H1 (cell line): ENCODE measurements at regions not wholly inside any gene's neighbourhood (a gene's known extent, or its start where the extent isn't known, plus 50 kb on each side); places are given as distances from the start of the nearest gene placed in this dataset.

Experiments used
- CTCF ChIA-PET: fragments of 300-600 bp; sonication (Branson Sonifier 250); formaldehyde crosslinking; loops from one replicate; lab custom pipeline; 2021; ENCODE audit not compliant: partially characterized antibody; lab: Charles Lee
- POLR2A ChIA-PET: fragments of 300-600 bp; sonication (Branson Sonifier 250); formaldehyde crosslinking; loops from one replicate; lab custom pipeline; 2021; ENCODE audit warnings: inconsistent platforms; ENCODE audit not compliant: partially characterized antibody; lab: Charles Lee
- DNase-seq, 2 experiments: peaks; one replicate each; pipeline versions ENCODE4 v3.0.0 to v3.0.0-alpha.2; 2010 to 2022; ENCODE audit warnings: low spot score in 2 of 2, low read depth in 1 of 2, mixed read lengths in 1 of 2
- FAIRE-seq: peaks from 2 replicates; lab custom pipeline; 2011; peaks lifted over from hg19 to GRCh38; lab: Jason Lieb, UNC
- H2AFZ ChIP-seq: 2 replicates; pipeline ENCODE4 v1.8.1; 2012; ENCODE audit warnings: low read length, inconsistent platforms
- H2AK5ac ChIP-seq: 2 replicates; pipeline ENCODE4 v1.6.1; 2013; ENCODE audit warnings: low read depth, low read length
- H2BK120ac ChIP-seq: replicated peaks from 2 replicates; pipeline ENCODE3; 2013; ENCODE audit warnings: low read depth, low read length, inconsistent platforms
- H2BK12ac ChIP-seq: 2 replicates; pipeline ENCODE4 v1.6.1; 2013; ENCODE audit warnings: low read depth, low read length
- H2BK15ac ChIP-seq: 2 replicates; pipeline ENCODE4 v1.6.1; 2013; ENCODE audit warnings: low read length
- H2BK20ac ChIP-seq: 2 replicates; pipeline ENCODE4 v1.6.1; 2013; ENCODE audit warnings: low read length
- H2BK5ac ChIP-seq: 2 replicates; pipeline ENCODE4 v1.6.1; 2013; ENCODE audit warnings: low read depth, low read length
- H3K14ac ChIP-seq: 2 replicates; pipeline ENCODE4 v1.6.1; 2013; ENCODE audit warnings: inconsistent platforms; ENCODE audit not compliant: insufficient read length
- H3K18ac ChIP-seq: 2 replicates; pipeline ENCODE4 v1.6.1; 2013; ENCODE audit warnings: low read length; ENCODE audit errors: extremely low read depth
- H3K23ac ChIP-seq: 2 replicates; pipeline ENCODE4 v1.6.1; 2013; ENCODE audit warnings: inconsistent platforms; ENCODE audit not compliant: insufficient read length
- H3K23me2 ChIP-seq: 2 replicates; pipeline ENCODE4 v1.6.1; 2013; ENCODE audit warnings: low read depth, low read length
- H3K27ac ChIP-seq: 2 replicates; pipeline ENCODE4 v1.6.1; 2011; ENCODE audit warnings: low read depth, low read length, inconsistent platforms
- H3K27me3 ChIP-seq, 4 experiments: replicated peaks in 1 of 4; 1 replicate in 1 of 4; 2 replicates in 3 of 4; pipeline versions ENCODE4 v1.6.1 to v1.8.1; 2011 to 2013; ENCODE audit warnings: low read length in 3 of 4, mild to moderate bottlenecking in 3 of 4, inconsistent platforms in 2 of 4, mixed read lengths in 2 of 4, moderate library complexity in 1 of 4; ENCODE audit not compliant: control insufficient read depth in 3 of 4, insufficient read depth in 3 of 4; ENCODE audit errors: extremely low read depth in 1 of 4
- H3K36me3 ChIP-seq, 4 experiments: 2 replicates each; pipeline versions ENCODE4 v1.6.1 to v1.8.1; 2011 to 2013; ENCODE audit warnings: mild to moderate bottlenecking in 4 of 4, low read length in 3 of 4, moderate library complexity in 2 of 4, control low read depth in 1 of 4, inconsistent platforms in 1 of 4; ENCODE audit not compliant: insufficient read depth in 4 of 4, control insufficient read depth in 2 of 4
- H3K4ac ChIP-seq: replicated peaks from 2 replicates; pipeline ENCODE3; 2013; ENCODE audit warnings: low read length, low read depth, mixed read lengths, inconsistent platforms; ENCODE audit not compliant: insufficient read length
- H3K4me1 ChIP-seq, 4 experiments: replicated peaks in 1 of 4; 1 replicate in 1 of 4; 2 replicates in 3 of 4; pipeline versions ENCODE4 v1.6.1 to v1.8.1; 2011 to 2013; ENCODE audit warnings: low read length in 3 of 4, inconsistent platforms in 2 of 4, mixed read lengths in 1 of 4; ENCODE audit not compliant: insufficient read depth in 4 of 4, control insufficient read depth in 3 of 4
- H3K4me2 ChIP-seq, 2 experiments: 2 replicates each; pipeline versions ENCODE4 v1.6.1 to v1.8.1; 2011 to 2013; ENCODE audit warnings: low read depth in 2 of 2, low read length in 2 of 2, control low read depth in 1 of 2, inconsistent platforms in 1 of 2, mild to moderate bottlenecking in 1 of 2; ENCODE audit not compliant: insufficient read depth in 1 of 2
- H3K4me3 ChIP-seq, 4 experiments: fragments of 200-600, 300-600 bp in 1 of 4; sonication (generic), shearing (Covaris generic), sonication (Bioruptor Twin) in 1 of 4; 2 replicates each; pipeline versions ENCODE4 v1.5.1 to v1.8.1; 2011 to 2016; ENCODE audit warnings: low read length in 4 of 4, low read depth in 3 of 4, control low read depth in 2 of 4, inconsistent platforms in 2 of 4, mild to moderate bottlenecking in 2 of 4, mixed read lengths in 1 of 4, moderate library complexity in 1 of 4; ENCODE audit not compliant: insufficient read depth in 2 of 4; ENCODE audit errors: extremely low read depth in 1 of 4
- H3K56ac ChIP-seq: replicated peaks from 2 replicates; pipeline ENCODE3; 2013; ENCODE audit warnings: low read depth, mild to moderate bottlenecking, mixed read lengths, low read length, inconsistent platforms; ENCODE audit not compliant: insufficient read length
- H3K79me1 ChIP-seq: 2 replicates; pipeline ENCODE4 v1.6.1; 2013; ENCODE audit warnings: low read depth, low read length, control low read depth
- H3K79me2 ChIP-seq, 2 experiments: 2 replicates each; pipeline versions ENCODE4 v1.6.1 to v1.8.1; 2012 to 2013; ENCODE audit warnings: low read length in 2 of 2, mild to moderate bottlenecking in 2 of 2, inconsistent platforms in 1 of 2; ENCODE audit not compliant: insufficient read depth in 2 of 2, control insufficient read depth in 1 of 2
- H3K9ac ChIP-seq, 4 experiments: replicated peaks in 1 of 4; 1 replicate in 1 of 4; 2 replicates in 3 of 4; pipeline versions ENCODE4 v1.6.1 to v1.8.1; 2011 to 2013; ENCODE audit warnings: low read depth in 3 of 4, low read length in 3 of 4, control low read depth in 2 of 4, mild to moderate bottlenecking in 2 of 4, moderate library complexity in 2 of 4, inconsistent platforms in 1 of 4; ENCODE audit errors: extremely low read depth in 1 of 4
- H3K9me3 ChIP-seq, 2 experiments: 2 replicates each; pipeline versions ENCODE4 v1.6.1 to v1.8.1; 2012 to 2013; ENCODE audit warnings: mild to moderate bottlenecking in 2 of 2, moderate library complexity in 2 of 2, control low read depth in 1 of 2, inconsistent platforms in 1 of 2, low read depth in 1 of 2, low read length in 1 of 2, mixed read lengths in 1 of 2; ENCODE audit not compliant: insufficient read depth in 2 of 2
- H4K20me1 ChIP-seq, 2 experiments: replicated peaks in 1 of 2; 2 replicates each; pipeline versions ENCODE3 to v1.8.1; 2011 to 2013; ENCODE audit warnings: inconsistent platforms in 2 of 2, low read length in 2 of 2, mild to moderate bottlenecking in 1 of 2; ENCODE audit not compliant: insufficient read depth in 2 of 2, control insufficient read depth in 1 of 2
- H4K5ac ChIP-seq: 2 replicates; pipeline ENCODE4 v1.6.1; 2013; ENCODE audit warnings: low read length, low read depth, mixed read lengths, inconsistent platforms; ENCODE audit not compliant: insufficient read length
- H4K8ac ChIP-seq: 2 replicates; pipeline ENCODE4 v1.8.0; 2013; ENCODE audit warnings: mild to moderate bottlenecking, moderate library complexity, low read length, inconsistent platforms; ENCODE audit not compliant: insufficient read depth; ENCODE audit errors: extremely low read depth
- H4K91ac ChIP-seq: replicated peaks from 2 replicates; pipeline ENCODE3; 2013; ENCODE audit warnings: low read length, mixed read lengths, inconsistent platforms; ENCODE audit not compliant: insufficient read length
- CBX5 ChIP-seq: fragments of 300-800, 300-1000 bp; sonication (generic); IDR thresholded peaks from 2 replicates; pipeline ENCODE4 v1.7.1; 2016; ENCODE audit warnings: antibody characterized with exemption, low read length, low read depth
- CREB1 ChIP-seq: IDR thresholded peaks from 2 replicates; pipeline ENCODE4 v1.6.1; 2012; ENCODE audit warnings: inconsistent platforms
- HDAC2 ChIP-seq, 2 experiments: fragments of 300-600 bp in 1 of 2; sonication (generic) in 1 of 2; IDR thresholded peaks; 2 replicates each; pipeline ENCODE4 v1.6.1; 2011 to 2012; ENCODE audit warnings: low read depth in 2 of 2, low read length in 2 of 2, mild to moderate bottlenecking in 2 of 2, moderate library complexity in 2 of 2, borderline replicate concordance in 1 of 2, inconsistent platforms in 1 of 2
- JUN ChIP-seq: IDR thresholded peaks from 2 replicates; pipeline ENCODE4 v1.6.1; 2011; ENCODE audit warnings: low read depth, mild to moderate bottlenecking, improper control_type of control experiment, low read length
- NRF1 ChIP-seq: IDR thresholded peaks from 2 replicates; pipeline ENCODE4 v1.6.1; 2011; ENCODE audit warnings: mild to moderate bottlenecking, low read depth, low read length, improper control_type of control experiment
- POLR2A ChIP-seq, 2 experiments: IDR thresholded peaks; 1 replicate in 1 of 2; 2 replicates in 1 of 2; pipeline ENCODE4 v1.6.1; 2011; ENCODE audit warnings: low read depth in 2 of 2, low read length in 2 of 2, mild to moderate bottlenecking in 2 of 2; ENCODE audit errors: control extremely low read depth in 1 of 2
- POLR2AphosphoS5 ChIP-seq: IDR thresholded peaks from 2 replicates; pipeline ENCODE4 v1.6.1; 2011; ENCODE audit warnings: low read depth, low read length
- RAD21 ChIP-seq, 2 experiments: IDR thresholded peaks in 1 of 2; conservative IDR thresholded peaks in 1 of 2; 2 replicates each; pipeline ENCODE4 v1.6.1; 2011; ENCODE audit warnings: low read depth in 2 of 2, low read length in 2 of 2, improper control_type of control experiment in 1 of 2, inconsistent platforms in 1 of 2, mild to moderate bottlenecking in 1 of 2, moderate library complexity in 1 of 2
- RFX5 ChIP-seq: IDR thresholded peaks from 2 replicates; pipeline ENCODE4 v1.6.1; 2011; ENCODE audit warnings: low read depth, low read length, improper control_type of control experiment, borderline replicate concordance
- TAF1 ChIP-seq: IDR thresholded peaks from 2 replicates; pipeline ENCODE4 v1.6.1; 2011; ENCODE audit warnings: mild to moderate bottlenecking, low read depth, low read length
- TEAD4 ChIP-seq: IDR thresholded peaks from 2 replicates; pipeline ENCODE4 v1.6.1; 2012; ENCODE audit warnings: low read depth, low read length, inconsistent platforms, mixed read lengths
- YY1 ChIP-seq: IDR thresholded peaks from 2 replicates; pipeline ENCODE4 v1.6.1; 2011; ENCODE audit warnings: low read depth, mild to moderate bottlenecking, low read length
- ZNF274 ChIP-seq: IDR thresholded peaks from 2 replicates; pipeline ENCODE4 v1.7.0; 2012; ENCODE audit warnings: low read length, borderline replicate concordance; ENCODE audit errors: extremely low read depth
- WGBS, 2 experiments: shearing (Covaris generic) in 1 of 2; methylation state at CpG; one replicate each; pipeline versions ENCODE4 v1.1.6 to v1.1.7; 2013 to 2015; ENCODE audit warnings: low lambda C conversion rate in 2 of 2, mixed read lengths in 2 of 2, inconsistent platforms in 1 of 2, low coverage in 1 of 2, missing lambda C conversion rate in 1 of 2; ENCODE audit not compliant: insufficient replicate concordance in 2 of 2, insufficient coverage in 1 of 2, insufficient read length in 1 of 2; ENCODE audit errors: extremely low coverage in 1 of 2, missing lambda C conversion rate in 1 of 2; 5-methylcytosine and 5-hydroxymethylcytosine counted together

DNA sequence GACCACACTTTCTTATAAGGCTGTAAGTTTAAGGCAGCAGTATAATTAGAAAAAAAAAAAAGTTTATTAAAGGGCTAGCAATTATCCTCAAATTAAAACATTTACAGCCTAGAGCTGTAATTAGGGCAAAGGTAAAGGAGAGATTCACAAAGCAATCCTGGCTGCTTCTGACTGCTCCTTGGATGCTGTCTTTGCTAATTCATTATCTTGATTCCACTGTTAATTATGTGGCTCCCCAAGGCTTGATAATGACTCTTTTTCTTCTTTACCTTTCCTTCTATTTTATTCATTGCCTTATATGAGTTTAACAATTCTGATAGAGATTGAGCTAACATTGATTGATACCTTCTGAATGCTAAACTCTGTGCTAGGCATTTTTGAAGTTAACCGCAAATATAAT is 476.5 kb downstream of the DTWD2 start:
- no peak overlapping the region for H2AK5ac ChIP-seq
- no peaks in the 10 kb centered on the region for H3K79me1 ChIP-seq
- no peak for FAIRE-seq
- no peak overlapping the region for H3K23ac ChIP-seq
- TF ChIP-seq CREB1 = no peak
- TF ChIP-seq JUN = no peak
- TF ChIP-seq YY1 = no peak
- TF ChIP-seq CBX5 = no peak
- no peak for TF ChIP-seq TEAD4
- no peak for TF ChIP-seq NRF1
- TF ChIP-seq RFX5 = no peak
- TF ChIP-seq HDAC2 (IDR thresholded peaks at IDR 0.05; ENCODE audit: borderline replicate concordance in 1 of 2, low read depth in 2 of 2, low read length in 2 of 2) = no peak
- TF ChIP-seq RAD21 (IDR thresholded peaks at IDR 0.05 in 1 of 2, conservative IDR thresholded peaks at IDR 0.05 in 1 of 2; ENCODE audit: low read depth in 2 of 2, low read length in 2 of 2) = no peak
- TF ChIP-seq TAF1 = no peak
- TF ChIP-seq POLR2A (IDR thresholded peaks at IDR 0.05; ENCODE audit: control extremely low read depth in 1 of 2, low read depth in 2 of 2, low read length in 2 of 2) = no peak
- TF ChIP-seq ZNF274 = no peak
- no peak for TF ChIP-seq POLR2AphosphoS5
- TF ChIP-seq, all 59 proteins: peak for 0
- ChIA-PET CTCF (no interaction called here), POLR2A (no interaction called here)
- Histone ChIP-seq H4K20me1 (no peaks in the 10 kb centered on the region), H2BK120ac (no peak overlapping the region), H3K79me2 (no peaks in the 10 kb centered on the region), H3K4me1 (no peaks in the 10 kb centered on the region), H2BK20ac (no peak overlapping the region), H2BK5ac (no peak overlapping the region), H4K5ac (no peak overlapping the region), H2AFZ (no peak overlapping the region), H3K9me3 (no peaks in the 10 kb centered on the region), H3K27me3 (no peaks in the 10 kb centered on the region), H3K36me3 (no peaks in the 10 kb centered on the region), H4K8ac (no peak overlapping the region), H3K18ac (no peak overlapping the region), H2BK15ac (no peak overlapping the region), H3K9ac (no peak overlapping the region), H3K4me2 (no peak overlapping the region), H3K4ac (no peak overlapping the region), H2BK12ac (no peak overlapping the region), H3K23me2 (no peaks in the 10 kb centered on the region), H4K91ac (no peak overlapping the region), H3K4me3 (no peak overlapping the region), H3K56ac (no peak overlapping the region), H3K27ac (no peak overlapping the region), H3K14ac (no peak overlapping the region)
- DNase-seq = no peak
- WGBS, 2 experiments = 93% methylated on average over 1 of the region's 1 CpG; no CpG with 5 or more reads in 1 of the 2 experiments
